CD4-positive, alpha-beta T cell treated with Interferon gamma for 1 hour (primary cell): ENCODE measurements at regions not wholly inside any gene's neighbourhood (a gene's known extent, or its start where the extent isn't known, plus 50 kb on each side); places are given as distances from the start of the nearest gene placed in this dataset.

Experiments used
- DNase-seq: peaks from one replicate; pipeline ENCODE4 v3.0.0-alpha.2; 2020

DNA sequence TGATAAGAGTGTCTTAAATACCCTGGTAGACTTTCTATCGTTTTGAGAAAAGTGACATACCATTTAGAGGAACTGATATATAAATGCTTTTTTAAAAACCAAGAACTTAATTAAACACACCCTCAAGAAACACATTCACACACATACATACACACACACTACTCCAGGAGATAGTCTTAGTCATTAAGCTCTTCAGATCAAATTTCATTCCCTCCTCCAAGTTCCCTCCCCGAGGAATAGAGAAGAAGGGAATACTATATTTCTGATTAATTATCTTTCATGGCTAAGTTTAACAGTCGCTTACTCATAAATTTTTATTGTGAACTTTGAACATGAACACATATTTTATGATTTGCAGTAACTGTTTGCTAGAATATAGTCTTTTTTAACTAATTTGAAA, 1109.5 kb downstream of the SLITRK1 start:
- no peak for DNase-seq

DNA sequence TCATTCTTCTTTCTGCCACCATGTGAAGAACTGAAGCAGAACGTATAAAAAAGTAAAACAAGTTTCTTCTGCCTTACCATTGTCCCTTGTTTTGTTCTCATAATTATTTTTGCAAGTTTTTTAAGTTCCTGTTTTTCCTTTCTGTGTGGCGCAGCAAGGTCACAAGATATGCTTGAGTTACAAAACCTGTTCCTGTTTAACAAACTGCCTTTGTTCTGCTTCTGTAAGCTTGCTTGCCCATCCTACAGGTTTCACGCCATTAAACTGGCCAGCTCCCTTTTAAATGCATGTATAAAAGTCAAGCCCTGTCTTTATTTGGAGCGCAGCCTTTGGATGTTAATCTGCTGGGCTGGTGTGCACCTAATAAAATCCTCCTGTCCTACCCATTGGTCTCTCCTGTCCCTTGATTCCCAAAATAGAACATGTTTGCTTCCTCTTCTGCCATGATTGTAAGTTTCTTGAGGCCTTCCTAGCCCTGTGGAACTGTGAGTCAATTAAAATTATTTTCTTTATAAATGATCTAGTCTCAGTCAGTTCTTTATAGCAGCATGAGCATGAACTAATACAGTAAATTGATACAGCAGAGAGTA, 1115.4 kb downstream of the SLITRK1 start:
- no peak for DNase-seq

DNA sequence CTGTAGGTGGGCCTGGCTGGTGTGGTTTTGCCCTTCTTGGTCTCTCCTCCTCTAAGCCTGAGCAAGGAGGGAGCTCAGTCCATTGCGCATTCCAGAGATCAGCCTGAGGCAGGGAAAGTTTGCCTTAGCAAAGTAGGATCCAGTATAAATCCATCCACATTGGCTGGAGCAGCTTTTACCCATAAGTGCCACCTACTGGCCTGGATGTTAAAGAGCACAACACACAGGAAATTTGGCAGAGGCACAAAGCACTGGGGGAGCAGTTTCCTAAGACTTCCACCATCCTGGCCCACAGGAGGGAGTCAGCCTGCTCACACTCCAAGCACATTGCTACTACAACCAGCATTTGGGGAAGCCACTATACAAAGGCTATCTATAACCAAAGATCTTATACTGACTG, 1124.2 kb downstream of the SLITRK1 start:
- DNase-seq, result no peak

DNA sequence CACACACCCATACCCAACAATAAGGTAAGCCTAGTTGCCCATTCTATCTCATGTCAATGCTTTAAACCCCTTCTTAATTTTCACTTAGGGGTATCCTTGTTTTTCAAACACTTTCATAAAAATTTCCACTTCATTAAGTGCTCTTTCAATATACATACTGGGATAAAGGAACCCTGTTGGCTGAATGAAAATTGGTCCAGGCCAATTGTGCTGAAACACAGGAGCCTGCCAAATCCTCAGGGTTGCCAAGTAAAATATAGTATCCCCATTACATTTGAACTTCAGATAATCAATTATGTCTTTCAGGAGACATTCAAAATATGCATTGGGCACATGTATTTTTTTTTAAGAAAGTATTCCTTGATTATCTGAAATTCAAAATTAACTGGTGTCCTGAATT, 1131.1 kb downstream of the SLITRK1 start:
- no peak for DNase-seq

DNA sequence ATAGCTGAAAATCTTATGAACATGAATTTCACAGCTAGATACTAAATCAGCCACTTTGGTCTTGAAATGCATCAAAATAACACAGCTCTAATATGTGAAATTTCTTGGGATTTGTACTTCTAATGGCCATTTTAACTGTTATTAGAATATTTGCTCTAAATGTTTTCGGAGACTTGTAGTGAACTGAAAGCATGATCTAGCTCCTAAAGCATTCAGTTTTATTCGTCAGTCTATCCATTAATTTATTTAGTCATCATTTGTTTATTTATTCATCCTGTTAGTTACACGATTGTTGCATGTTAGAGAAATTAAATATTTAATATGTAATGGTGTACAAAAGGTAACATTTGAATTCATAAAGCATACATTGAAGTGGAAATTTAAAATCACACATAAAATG, 1132.7 kb downstream of the SLITRK1 start:
- DNase-seq, result no peak

DNA sequence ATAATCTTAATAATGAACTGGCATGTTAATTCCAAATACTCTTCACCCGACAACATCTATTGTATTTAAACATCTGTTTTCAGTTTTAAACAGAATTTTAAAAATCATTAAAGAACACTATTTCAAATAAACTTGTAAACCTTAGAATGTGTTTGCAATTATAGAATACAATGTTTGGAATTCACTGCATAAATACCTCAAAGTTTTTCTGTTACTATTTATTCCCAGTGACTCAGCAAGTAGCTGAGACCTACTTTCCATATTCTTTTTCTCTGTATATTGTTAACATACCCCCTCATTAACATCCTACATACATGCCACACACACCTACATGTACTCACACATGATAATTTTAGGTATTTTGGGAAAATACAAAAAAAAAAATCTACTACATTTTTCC, 1134.3 kb downstream of the SLITRK1 start:
- no peak for DNase-seq

DNA sequence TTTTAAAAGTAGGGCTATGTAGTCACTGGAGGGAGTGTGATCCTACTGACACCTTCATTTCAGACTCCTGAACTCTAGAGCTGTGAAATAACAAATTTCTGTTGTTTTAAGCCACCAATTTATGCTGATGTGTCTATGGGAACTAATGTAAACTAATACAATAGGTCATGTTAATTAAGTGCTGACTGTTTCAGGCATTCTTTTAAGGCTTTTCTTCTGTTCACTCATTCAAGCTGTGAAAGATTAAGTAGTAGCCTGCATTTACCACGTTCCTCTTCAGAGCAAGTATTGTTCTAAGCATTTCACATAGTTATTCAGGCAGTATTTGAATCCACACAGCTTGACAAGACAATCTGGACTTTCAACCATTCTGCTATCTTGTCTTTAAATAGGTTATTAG, 1135.0 kb downstream of the SLITRK1 start:
- no peak for DNase-seq

DNA sequence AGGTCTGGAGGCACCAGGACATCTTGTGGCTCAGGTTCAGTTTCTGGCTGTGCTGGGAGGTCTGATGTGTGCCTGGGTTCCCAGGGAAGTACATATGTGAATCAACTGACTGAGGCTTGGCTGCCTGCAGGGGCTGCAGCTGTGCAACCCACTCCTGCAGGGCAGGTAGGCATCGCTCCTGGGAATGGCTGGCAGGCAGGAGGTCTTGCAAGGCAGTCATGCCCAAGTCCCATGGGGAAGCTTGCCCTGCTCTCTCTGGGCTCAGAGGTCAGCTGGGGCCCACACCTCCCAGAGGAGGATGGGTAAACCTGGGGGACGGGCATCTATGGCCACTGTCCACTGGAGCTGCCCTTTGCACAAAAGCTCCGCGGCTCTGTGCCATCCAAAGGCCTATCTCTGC, 1141.8 kb downstream of the SLITRK1 start:
- DNase-seq, result no peak

DNA sequence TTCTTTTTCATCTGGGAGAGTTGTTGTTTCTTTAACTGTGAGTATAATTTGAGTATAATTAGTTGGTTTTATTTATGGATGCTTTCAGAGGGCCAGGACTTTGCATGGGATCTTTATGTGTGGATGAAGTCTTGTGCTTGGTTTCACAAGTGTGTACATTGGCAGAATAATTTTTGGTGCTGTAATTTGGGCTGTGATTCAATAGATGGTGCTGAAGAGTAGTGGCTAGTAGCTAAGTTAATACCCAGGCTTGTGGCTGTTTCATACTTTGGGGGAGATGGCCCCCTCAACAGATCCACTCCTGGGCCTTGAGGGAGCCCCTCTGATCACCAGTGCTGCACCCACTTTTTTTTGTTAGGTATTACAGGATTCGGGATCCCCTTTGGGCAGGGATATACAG, 1142.4 kb downstream of the SLITRK1 start:
- DNase-seq, result no peak

DNA sequence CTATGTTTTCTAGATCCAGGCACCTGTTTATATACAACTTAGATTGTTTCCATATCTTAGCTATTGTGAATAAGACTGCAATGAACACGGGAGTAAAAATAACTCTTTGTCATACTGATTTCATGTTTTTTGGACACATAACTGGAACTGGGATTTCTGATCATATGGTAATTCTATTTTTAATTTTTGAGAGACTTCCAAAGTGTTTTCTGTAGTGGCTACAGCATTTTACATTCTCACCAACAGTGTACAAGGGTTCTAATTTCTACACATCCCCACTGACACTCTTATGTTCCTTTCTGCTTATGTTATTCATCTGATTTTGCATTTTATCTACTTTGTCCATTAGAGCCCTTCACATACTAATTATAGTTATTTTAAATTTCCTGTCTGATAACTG, 1152.9 kb downstream of the SLITRK1 start:
- no peak for DNase-seq

DNA sequence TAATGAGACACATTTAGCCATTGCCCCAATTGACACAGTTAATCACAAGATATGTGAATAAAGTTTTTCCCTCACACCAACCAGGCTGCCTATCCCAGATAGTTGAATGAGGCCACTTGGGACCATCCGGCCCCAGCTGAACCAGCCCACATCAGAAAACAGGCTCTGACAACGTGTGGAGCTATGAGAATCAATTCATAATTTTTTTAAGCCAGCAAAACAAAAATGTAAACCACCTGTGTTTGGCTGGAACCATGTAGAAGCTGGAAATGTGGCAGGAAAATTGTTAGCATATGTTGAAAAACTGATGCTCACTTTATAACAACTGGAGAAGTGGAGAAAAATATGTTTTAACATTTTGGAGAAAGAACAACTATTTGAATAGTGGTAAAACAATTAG, 1161.3 kb downstream of the SLITRK1 start:
- no peak for DNase-seq

DNA sequence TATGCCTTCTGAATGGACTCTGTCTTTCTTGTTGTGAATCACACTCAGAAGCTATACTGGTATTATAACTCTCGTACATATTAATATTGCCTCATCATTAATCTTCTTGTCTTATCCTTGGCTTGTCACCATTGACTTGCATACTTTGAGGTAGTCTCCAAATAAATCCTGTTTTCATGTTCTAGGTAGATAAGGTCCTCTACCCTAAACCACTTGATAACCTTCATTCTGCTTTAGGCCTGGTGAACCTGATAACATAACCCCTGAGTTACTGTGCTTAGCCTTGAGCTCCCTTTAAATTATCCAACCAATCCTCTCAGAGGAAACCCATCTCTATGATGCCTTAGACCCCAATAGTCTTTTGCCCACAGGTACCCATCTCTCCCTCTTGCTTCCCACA, 1162.3 kb downstream of the SLITRK1 start:
- DNase-seq, result no peak

DNA sequence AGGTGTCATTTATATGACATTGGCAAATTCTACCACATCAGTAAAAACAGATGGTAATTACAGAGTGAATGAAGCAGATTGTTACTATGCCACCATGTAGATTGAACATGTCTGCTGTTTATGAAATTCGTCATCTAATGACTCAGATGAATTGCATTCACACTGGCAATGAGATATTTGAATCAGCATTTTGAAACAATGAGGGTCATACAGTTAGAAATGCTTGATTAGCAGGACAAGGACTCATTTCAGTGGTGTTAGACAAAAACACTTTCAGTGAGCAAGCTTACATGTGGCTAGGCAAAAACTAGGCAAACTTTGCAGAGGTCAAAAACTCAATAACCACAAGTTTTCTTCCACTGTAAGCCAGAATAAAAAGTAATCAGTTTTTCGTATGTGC, 1165.0 kb downstream of the SLITRK1 start:
- DNase-seq, result no peak

DNA sequence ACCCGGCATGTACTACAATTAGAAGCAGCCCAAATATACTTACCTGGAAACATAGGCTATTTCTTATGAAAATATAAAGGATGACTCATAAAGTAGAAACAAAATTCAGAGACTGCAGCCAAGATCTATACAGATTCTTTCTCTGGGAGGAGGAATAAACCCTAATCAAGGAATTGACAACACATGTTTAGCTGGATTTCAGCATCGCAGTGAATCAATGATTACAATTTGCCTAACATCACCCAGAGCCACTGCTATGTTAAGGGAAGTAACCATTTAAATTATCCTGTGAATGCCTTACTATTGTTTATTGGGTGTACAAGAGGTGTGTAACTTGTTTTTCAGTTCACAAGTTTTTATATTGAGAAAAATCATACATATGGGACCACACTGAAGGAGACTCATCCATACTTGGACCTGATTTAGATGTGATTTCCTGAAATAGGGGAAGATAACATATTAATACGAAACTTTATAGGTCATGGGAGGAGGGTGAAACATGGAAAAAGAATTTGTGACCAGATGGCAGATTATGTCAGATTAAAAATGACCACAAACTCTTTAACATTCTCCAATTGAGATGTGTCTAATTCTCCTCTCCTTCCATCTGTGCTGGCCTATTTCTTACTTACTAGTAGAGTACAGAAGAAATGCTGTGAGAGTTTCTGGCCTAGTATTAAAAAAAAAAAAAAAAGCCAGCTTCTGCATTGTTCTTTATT, 1168.4 kb downstream of the SLITRK1 start:
- no peak for DNase-seq

DNA sequence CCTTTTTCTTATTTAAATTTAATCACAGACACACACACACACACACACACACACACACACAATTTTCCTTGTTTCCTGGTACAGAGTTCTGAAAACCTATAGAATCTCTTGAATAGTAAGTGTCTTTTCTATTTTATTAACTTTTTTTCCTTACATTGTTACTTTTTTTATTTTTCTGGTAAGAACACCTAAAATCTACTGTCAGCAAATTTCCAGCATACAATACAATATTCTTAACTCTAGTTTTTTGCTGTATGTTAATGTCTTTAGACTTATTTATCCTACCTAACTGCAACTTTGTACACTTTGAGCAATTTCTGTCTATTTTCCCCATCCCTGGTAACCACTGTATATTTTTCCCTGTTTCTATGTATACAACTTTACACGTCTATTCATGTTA, 1179.8 kb downstream of the SLITRK1 start:
- no peak for DNase-seq

DNA sequence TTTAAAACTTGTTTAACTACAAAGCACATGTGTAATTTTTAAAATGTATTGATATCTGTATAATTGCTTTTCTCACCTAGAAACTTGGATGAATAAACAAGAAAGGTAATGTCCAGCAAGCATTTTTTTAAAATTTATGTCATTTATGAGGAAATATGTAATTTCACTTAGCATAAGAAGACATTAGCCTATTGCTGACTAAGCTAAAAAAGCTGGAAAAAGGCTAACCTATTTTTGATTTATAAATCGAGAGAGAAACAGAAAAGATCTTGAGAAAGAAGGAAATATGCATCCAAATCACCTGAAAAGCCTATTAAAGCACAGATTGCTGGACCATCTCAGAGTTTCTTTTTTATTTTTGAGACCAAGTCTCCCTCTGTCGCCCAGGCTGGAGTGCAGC, 1181.3 kb downstream of the SLITRK1 start:
- no peak for DNase-seq

DNA sequence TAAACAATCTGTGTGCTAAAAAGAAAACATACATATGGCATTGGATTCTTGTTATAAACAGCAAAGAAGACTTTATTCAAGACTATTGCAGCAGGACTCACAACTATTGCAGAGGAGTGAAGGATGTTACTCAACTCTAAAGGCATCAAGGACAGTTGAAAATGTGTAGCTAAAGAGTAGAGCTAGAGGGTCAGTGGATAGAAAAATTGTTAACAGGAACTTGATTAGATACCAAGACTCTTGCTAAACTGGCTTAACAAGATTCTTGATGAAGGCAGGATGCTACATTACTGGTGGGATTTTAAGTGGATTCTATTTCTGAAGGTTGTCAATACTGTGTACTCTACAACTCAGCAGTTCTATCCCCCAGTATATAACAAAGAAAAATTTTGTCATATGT, 1183.3 kb downstream of the SLITRK1 start:
- no peak for DNase-seq

DNA sequence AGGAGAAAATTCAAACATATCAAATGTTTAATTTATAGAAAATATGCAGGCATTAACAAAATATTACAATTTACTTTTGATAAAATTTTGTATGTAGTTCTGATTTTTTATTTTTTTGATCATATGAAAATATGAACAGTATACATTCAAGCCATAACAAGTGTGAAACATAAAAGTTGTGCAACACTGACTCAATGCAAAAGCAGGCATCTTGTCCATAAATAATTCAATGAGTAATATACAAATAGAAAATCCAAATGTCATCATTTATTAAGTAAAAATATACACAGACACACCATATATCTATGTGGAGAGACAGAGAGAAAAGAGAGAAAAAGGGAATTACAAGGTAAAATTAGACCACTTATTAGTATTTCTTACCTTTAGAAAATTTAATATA, 1183.9 kb downstream of the SLITRK1 start:
- no peak for DNase-seq

DNA sequence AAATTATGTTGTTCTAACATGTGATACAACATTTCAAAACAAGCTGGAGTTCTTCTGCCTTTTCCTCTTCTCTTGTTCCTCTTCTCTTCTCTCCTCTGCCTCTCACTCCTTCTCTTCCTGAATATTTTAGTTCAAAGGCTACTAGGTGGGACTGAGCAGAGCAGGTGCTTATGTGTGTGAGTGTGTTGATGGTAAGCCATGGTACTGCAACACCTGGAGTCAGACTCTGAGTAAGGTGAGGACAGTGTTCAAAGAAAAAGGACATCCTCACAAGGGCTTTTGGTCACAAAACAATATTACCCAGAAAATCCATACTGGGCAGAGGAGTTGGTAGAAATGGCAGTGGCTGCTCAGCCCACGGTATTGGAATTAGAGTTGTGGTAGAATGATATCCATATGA, 1188.7 kb downstream of the SLITRK1 start:
- DNase-seq, result no peak

DNA sequence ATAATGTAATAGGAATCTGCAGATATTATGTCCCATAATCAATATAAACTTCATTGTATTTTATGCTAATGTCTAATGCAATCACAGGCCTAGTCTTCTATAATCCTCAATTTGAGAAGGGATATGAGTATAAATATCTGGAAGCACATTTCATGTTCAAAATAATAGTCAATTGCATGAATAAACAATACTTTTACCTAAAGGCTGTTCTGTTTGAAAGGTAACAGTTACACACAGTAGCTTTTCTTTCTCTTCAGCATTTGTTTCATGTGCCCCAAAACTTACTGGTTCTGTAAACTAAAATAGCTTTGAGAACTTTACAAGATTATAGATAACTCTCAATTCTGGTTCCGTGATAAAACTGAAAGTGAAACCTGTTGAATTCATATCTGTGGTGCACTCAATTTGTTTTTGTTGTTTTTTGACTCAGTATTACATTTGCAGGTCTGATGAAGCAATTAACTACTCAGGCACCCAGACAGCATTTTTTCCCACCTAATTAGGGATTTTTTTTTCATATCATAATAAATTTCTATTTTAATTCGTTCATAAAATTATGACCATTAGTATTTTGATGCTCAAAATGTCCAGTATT, 1193.8 kb downstream of the SLITRK1 start:
- no peak for DNase-seq

DNA sequence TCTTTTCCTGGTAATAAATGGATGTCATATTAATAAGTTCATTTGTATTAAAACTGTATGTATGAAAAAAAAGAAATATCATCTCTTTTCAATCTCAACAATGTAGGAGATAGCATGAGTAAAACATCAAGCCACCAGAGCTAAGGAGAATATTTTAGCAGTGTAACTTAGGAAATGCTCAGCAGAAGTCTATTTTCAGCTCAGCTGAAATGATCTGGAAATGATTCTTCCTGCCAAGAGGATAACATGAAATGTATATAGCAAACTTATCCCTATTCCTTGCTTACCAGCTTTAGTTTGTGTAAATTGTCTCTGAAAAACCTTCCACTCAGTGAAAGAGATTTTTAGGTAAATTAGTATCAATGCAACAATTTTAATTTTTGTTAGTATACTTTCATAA, 1194.4 kb downstream of the SLITRK1 start:
- no peak for DNase-seq

DNA sequence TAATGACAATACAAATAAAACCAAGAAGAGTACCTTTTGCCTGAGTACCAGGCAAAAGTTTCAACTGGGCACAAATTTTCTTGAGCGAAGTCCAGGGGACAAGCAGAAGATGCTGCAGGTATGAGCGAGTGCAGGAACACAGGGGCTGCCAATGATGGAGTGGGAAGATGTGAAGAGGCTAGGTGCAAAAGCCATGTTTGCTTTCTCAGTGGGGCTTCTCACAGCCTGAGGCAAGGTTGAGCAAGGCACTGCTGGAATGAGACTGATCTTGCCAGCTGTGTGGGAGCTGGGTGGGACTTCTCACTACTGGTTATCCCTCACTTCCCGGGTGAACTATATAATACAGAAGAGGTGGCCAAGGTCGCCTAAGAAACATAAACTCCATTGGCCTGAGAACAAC, 1200.7 kb downstream of the SLITRK1 start:
- no peak for DNase-seq

DNA sequence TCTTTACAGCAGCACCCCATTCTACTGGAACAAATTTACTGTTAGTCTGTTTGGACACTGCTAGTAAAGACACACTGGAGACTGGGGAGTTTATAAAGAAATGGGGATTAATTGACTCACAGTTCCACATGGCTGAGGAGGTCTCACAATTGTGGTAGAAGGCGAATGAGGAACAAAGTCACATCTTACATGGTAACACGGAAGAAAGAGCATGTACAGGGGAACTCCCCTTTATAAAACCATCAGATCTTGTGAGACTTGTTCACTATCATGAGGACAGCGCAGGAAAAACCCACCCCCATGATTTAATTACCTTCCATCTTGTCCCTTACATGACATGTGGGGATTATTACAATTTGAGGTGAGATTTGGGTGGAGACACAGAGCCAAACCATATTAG, 1204.2 kb downstream of the SLITRK1 start:
- no peak for DNase-seq

DNA sequence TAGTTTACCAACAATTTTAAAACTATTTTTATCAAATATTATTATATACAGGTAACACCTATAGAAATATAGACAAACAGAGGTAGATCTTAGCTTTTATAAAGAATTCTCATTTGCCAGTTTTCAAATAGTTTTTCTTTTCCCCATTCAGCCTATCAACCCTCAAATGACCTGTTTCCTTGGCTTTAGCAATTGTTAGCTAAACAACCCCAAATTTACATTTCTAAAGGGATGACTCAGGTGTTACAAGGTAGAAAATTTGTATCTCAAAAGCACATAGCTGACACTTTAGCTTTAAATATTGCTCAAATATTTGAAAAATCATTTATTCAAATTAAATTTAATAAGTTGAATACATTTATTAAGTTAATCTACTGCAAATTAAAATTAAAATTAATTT, 1207.2 kb downstream of the SLITRK1 start:
- DNase-seq, result no peak

DNA sequence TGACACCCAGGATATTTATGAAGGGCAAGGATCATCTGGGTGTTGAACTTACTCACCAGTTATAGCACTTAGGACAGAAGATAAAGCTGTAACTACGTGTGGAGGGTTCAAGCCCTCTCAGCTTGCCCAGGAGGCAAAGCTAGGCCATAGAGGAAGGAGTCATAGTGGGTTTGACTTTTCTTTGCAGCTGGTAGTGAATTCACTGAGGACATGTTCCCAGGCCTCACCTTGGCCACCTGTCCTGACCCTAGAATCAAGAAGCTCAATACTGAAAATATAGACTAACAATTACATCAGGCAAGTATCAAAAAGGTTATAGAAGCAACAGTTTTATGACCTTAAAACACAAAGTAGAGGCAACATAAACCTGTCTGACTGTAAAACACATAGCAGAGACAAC, 1207.7 kb downstream of the SLITRK1 start:
- DNase-seq, result no peak
